Stimulated activated effector memory CD8-positive, alpha-beta T cell treated with anti-CD3 and anti-CD28 coated beads, Interleukin-12 subunit alpha, Interleukin-12 subunit beta, amount 100 ng/mL, for 72 hours (primary cell): ENCODE measurements at regions not wholly inside any gene's neighbourhood (a gene's known extent, or its start where the extent isn't known, plus 50 kb on each side); places are given as distances from the start of the nearest gene placed in this dataset.
"Not testable (repeated sequence)": the region's sequence is repeated elsewhere in the genome, so short reads cannot be mapped to it uniquely, and the experiment has no call there.

Source experiments
- ATAC-seq: fragments of 150-1000 bp; cut with Tn5 transposase; 2 replicates; pipeline ENCODE4 v1.10.0; 2021
- DNase-seq, 2 donors: peaks; one replicate each; pipeline ENCODE4 v3.0.0; 2021 to 2022; ENCODE audit warnings: low spot score in 2 of 2
- H3K27ac Mint-ChIP-seq: one replicate; pipeline ENCODE4 v1.8.0; 2022; ENCODE audit warnings: mild to moderate bottlenecking, mixed read lengths
- H3K36me3 Mint-ChIP-seq: one replicate; pipeline ENCODE4 v1.8.0; 2022; ENCODE audit warnings: mild to moderate bottlenecking, mixed read lengths
- H3K4me1 Mint-ChIP-seq: one replicate; pipeline ENCODE4 v1.8.0; 2022; ENCODE audit warnings: mixed read lengths
- H3K4me3 Mint-ChIP-seq: one replicate; pipeline ENCODE4 v1.8.0; 2022; ENCODE audit warnings: mild to moderate bottlenecking, mixed read lengths
- H3K9me3 Mint-ChIP-seq: one replicate; pipeline ENCODE4 v1.8.0; 2022; ENCODE audit warnings: mixed read lengths

GRCh38 chr4:37555322-37555721 lies 130.9 kb downstream of the RELL1 start:
- Mint-ChIP-seq H3K4me3 (no peak overlapping the region), H3K9me3 (peaks cover 4% of the 10 kb centered on the region), H3K4me1 (no peaks in the 10 kb centered on the region), H3K27ac (no peak overlapping the region), H3K36me3 (no peaks in the 10 kb centered on the region)
- no peak for DNase-seq
- no peak for ATAC-seq

GRCh38 chr4:37549866-37550265 lies 136.3 kb downstream of the RELL1 start:
- H3K9me3 Mint-ChIP-seq: peaks cover 12% of the 10 kb centered on the region
- not testable (repeated sequence) for H3K27ac Mint-ChIP-seq, H3K4me1 Mint-ChIP-seq, DNase-seq, H3K4me3 Mint-ChIP-seq, H3K36me3 Mint-ChIP-seq, ATAC-seq

- Mint-ChIP-seq H3K27ac (no peak overlapping the region), H3K36me3 (no peaks in the 10 kb centered on the region), H3K4me3 (no peak overlapping the region), H3K9me3 (peaks cover 12% of the 10 kb centered on the region), H3K4me1 (no peaks in the 10 kb centered on the region)
- no peak for ATAC-seq
- DNase-seq: no peak
Measured at GRCh38 chr4:37549041-37549440, 137.1 kb downstream of the RELL1 start.

GRCh38 chr4:37546586-37546985 lies 139.6 kb downstream of the RELL1 start:
- no peak for ATAC-seq
- no peak overlapping the region for H3K27ac Mint-ChIP-seq
- DNase-seq: no peak
- H3K9me3 Mint-ChIP-seq: peaks cover 8% of the 10 kb centered on the region
- no peak overlapping the region for H3K4me3 Mint-ChIP-seq
- H3K36me3 Mint-ChIP-seq: no peaks in the 10 kb centered on the region
- H3K4me1 Mint-ChIP-seq: no peaks in the 10 kb centered on the region

GRCh38 chr4:37542706-37543105 lies 143.5 kb downstream of the RELL1 start:
- ATAC-seq: no peak

GRCh38 chr4:37541956-37542355 lies 144.2 kb downstream of the RELL1 start:
- H3K9me3 Mint-ChIP-seq: peaks cover 5% of the 10 kb centered on the region
- DNase-seq (no peak), ATAC-seq (no peak)
- no peaks in the 10 kb centered on the region for H3K4me1 Mint-ChIP-seq
- H3K4me3 Mint-ChIP-seq: no peak overlapping the region
- no peaks in the 10 kb centered on the region for H3K36me3 Mint-ChIP-seq
- H3K27ac Mint-ChIP-seq: no peak overlapping the region

More at GRCh38 chr4:37542706-37543105, 143.5 kb downstream of the RELL1 start:
- Mint-ChIP-seq H3K4me1 (no peaks in the 10 kb centered on the region), H3K4me3 (no peak overlapping the region), H3K9me3 (peaks cover 8% of the 10 kb centered on the region), H3K36me3 (no peaks in the 10 kb centered on the region), H3K27ac (no peak overlapping the region)
- no peak for DNase-seq

GRCh38 chr4:37540486-37540885 lies 145.7 kb downstream of the RELL1 start:
- H3K4me3 Mint-ChIP-seq: no peak overlapping the region
- no peaks in the 10 kb centered on the region for H3K36me3 Mint-ChIP-seq
- H3K4me1 Mint-ChIP-seq: no peaks in the 10 kb centered on the region
- ATAC-seq (no peak), DNase-seq (no peak)
- peaks cover 2% of the 10 kb centered on the region for H3K9me3 Mint-ChIP-seq
- no peak overlapping the region for H3K27ac Mint-ChIP-seq

- no peak overlapping the region for H3K27ac Mint-ChIP-seq
- no peaks in the 10 kb centered on the region for H3K4me1 Mint-ChIP-seq
- no peaks in the 10 kb centered on the region for H3K9me3 Mint-ChIP-seq
- DNase-seq: no peak
- no peak overlapping the region for H3K4me3 Mint-ChIP-seq
- ATAC-seq: no peak
- H3K36me3 Mint-ChIP-seq: no peaks in the 10 kb centered on the region
Measured at GRCh38 chr4:37538931-37539330, 147.2 kb downstream of the RELL1 start.

- DNase-seq (no peak), ATAC-seq (no peak)
- no peak overlapping the region for H3K4me3 Mint-ChIP-seq
- no peaks in the 10 kb centered on the region for H3K36me3 Mint-ChIP-seq
- no peak overlapping the region for H3K27ac Mint-ChIP-seq
- H3K4me1 Mint-ChIP-seq: no peaks in the 10 kb centered on the region
- H3K9me3 Mint-ChIP-seq: no peaks in the 10 kb centered on the region
Measured at GRCh38 chr4:37537484-37537883, 148.7 kb downstream of the RELL1 start.

- DNase-seq: no peak
- no peaks in the 10 kb centered on the region for H3K9me3 Mint-ChIP-seq
- H3K27ac Mint-ChIP-seq: no peak overlapping the region
- no peak overlapping the region for H3K4me3 Mint-ChIP-seq
- no peaks in the 10 kb centered on the region for H3K36me3 Mint-ChIP-seq
- ATAC-seq: no peak
- H3K4me1 Mint-ChIP-seq: no peaks in the 10 kb centered on the region
Measured at GRCh38 chr4:37535872-37536271, 150.3 kb downstream of the RELL1 start.

- H3K27ac Mint-ChIP-seq: no peak overlapping the region
- DNase-seq (no peak), ATAC-seq (no peak)
- no peaks in the 10 kb centered on the region for H3K4me1 Mint-ChIP-seq
- H3K9me3 Mint-ChIP-seq: no peaks in the 10 kb centered on the region
- no peak overlapping the region for H3K4me3 Mint-ChIP-seq
- H3K36me3 Mint-ChIP-seq: no peaks in the 10 kb centered on the region
Measured at GRCh38 chr4:37533286-37534033, 152.7 kb downstream of the RELL1 start.

- Mint-ChIP-seq H3K36me3 (no peaks in the 10 kb centered on the region), H3K9me3 (no peaks in the 10 kb centered on the region), H3K27ac (no peak overlapping the region), H3K4me3 (no peak overlapping the region), H3K4me1 (no peaks in the 10 kb centered on the region)
- DNase-seq (no peak), ATAC-seq (no peak)
Measured at GRCh38 chr4:37531151-37531550, 155.0 kb downstream of the RELL1 start.

- ATAC-seq (no peak), DNase-seq (no peak)
- no peaks in the 10 kb centered on the region for H3K36me3 Mint-ChIP-seq
- no peaks in the 10 kb centered on the region for H3K4me1 Mint-ChIP-seq
- H3K27ac Mint-ChIP-seq: no peak overlapping the region
- H3K9me3 Mint-ChIP-seq: no peaks in the 10 kb centered on the region
- H3K4me3 Mint-ChIP-seq: no peak overlapping the region
Measured at GRCh38 chr4:37530451-37530850, 155.7 kb downstream of the RELL1 start.

GRCh38 chr4:37528166-37528885 lies 157.8 kb downstream of the RELL1 start:
- no peak for ATAC-seq
- DNase-seq: no peak
- Mint-ChIP-seq H3K9me3 (no peaks in the 10 kb centered on the region), H3K4me1 (no peaks in the 10 kb centered on the region), H3K4me3 (no peak overlapping the region), H3K27ac (no peak overlapping the region), H3K36me3 (no peaks in the 10 kb centered on the region)

GRCh38 chr4:37524267-37524666 lies 161.9 kb downstream of the RELL1 start:
- Mint-ChIP-seq H3K9me3 (peaks cover 14% of the 10 kb centered on the region), H3K36me3 (no peaks in the 10 kb centered on the region), H3K4me3 (no peak overlapping the region), H3K27ac (no peak overlapping the region), H3K4me1 (no peaks in the 10 kb centered on the region)
- DNase-seq (no peak), ATAC-seq (no peak)

GRCh38 chr4:37522996-37523395 lies 163.2 kb downstream of the RELL1 start:
- H3K9me3 Mint-ChIP-seq: peaks cover 22% of the 10 kb centered on the region
- no peak overlapping the region for H3K27ac Mint-ChIP-seq
- no peak for ATAC-seq
- H3K4me3 Mint-ChIP-seq: no peak overlapping the region
- no peak for DNase-seq
- no peaks in the 10 kb centered on the region for H3K4me1 Mint-ChIP-seq
- H3K36me3 Mint-ChIP-seq: no peaks in the 10 kb centered on the region
